ENCODE measurements at regions not wholly inside any gene's neighbourhood (a gene's known extent, or its start where the extent isn't known, plus 50 kb on each side); places are given as distances from the start of the nearest gene placed in this dataset.

- TF ChIP-seq CTCF (IDR thresholded peaks at IDR 0.05; ENCODE audit: insufficient read depth, missing control alignments), result no peak
- peak; percentile 96 for FAIRE-seq
- no peak for DNase-seq (ENCODE audit: insufficient read length, low spot score)
These were observed 431.3 kb upstream of the SMIM21 start for GRCh38 chr18:75858754-75859153.

- FAIRE-seq (peak; percentile 94), DNase-seq (ENCODE audit: insufficient read length, low spot score) (no peak)
- no peak for TF ChIP-seq CTCF (IDR thresholded peaks at IDR 0.05; ENCODE audit: insufficient read depth, missing control alignments)
These were observed 430.1 kb upstream of the SMIM21 start for GRCh38 chr18:75857558-75857957.

- no peak for TF ChIP-seq CTCF (IDR thresholded peaks at IDR 0.05; ENCODE audit: insufficient read depth, missing control alignments)
- no peak for DNase-seq (ENCODE audit: insufficient read length, low spot score)
These were observed 427.3 kb upstream of the SMIM21 start for GRCh38 chr18:75854808-75855207.

GRCh38 chr18:75854174-75854573, 426.7 kb upstream of the SMIM21 start:
- peak; percentile 35 for TF ChIP-seq CTCF (IDR thresholded peaks at IDR 0.05; ENCODE audit: insufficient read depth, missing control alignments)
- FAIRE-seq (peak; percentile 29), DNase-seq (ENCODE audit: insufficient read length, low spot score) (no peak)

More at GRCh38 chr18:75854808-75855207, 427.3 kb upstream of the SMIM21 start:
- FAIRE-seq, result no peak

- FAIRE-seq (no peak), DNase-seq (ENCODE audit: insufficient read length, low spot score) (no peak)
- no peak for TF ChIP-seq CTCF (IDR thresholded peaks at IDR 0.05; ENCODE audit: insufficient read depth, missing control alignments)
These were observed 418.8 kb upstream of the SMIM21 start for GRCh38 chr18:75846321-75846720.

GRCh38 chr18:75845413-75845812, 417.9 kb upstream of the SMIM21 start:
- DNase-seq (ENCODE audit: insufficient read length, low spot score) (no peak), FAIRE-seq (no peak)
- no peak for TF ChIP-seq CTCF (IDR thresholded peaks at IDR 0.05; ENCODE audit: insufficient read depth, missing control alignments)

- no peak for FAIRE-seq
- DNase-seq (ENCODE audit: insufficient read length, low spot score), result no peak
- TF ChIP-seq CTCF (IDR thresholded peaks at IDR 0.05; ENCODE audit: insufficient read depth, missing control alignments), result no peak
These were observed 416.6 kb upstream of the SMIM21 start for GRCh38 chr18:75844146-75844545.
